Psoas muscle (tissue), 7 donors: ENCODE measurements at regions not wholly inside any gene's neighbourhood (a gene's known extent, or its start where the extent isn't known, plus 50 kb on each side); places are given as distances from the start of the nearest gene placed in this dataset.

ENCODE experiments used
- ATAC-seq, 4 donors: fragments of 200-7000 bp; cut with Tn5 transposase; one replicate each; pipeline ENCODE4 v1.9.1; 2020; ENCODE audit warnings: moderate library complexity in 3 of 4, mild to moderate bottlenecking in 2 of 4
- DNase-seq, 2 donors: peaks; one replicate each; pipeline ENCODE4 v3.0.0-alpha.2; 2020
- H3K27ac ChIP-seq: fragments of 200-600 bp; one replicate; pipeline ENCODE4 v1.8.0; 2022
- H3K27me3 ChIP-seq, 3 donors: fragments of 200-600 bp in 1 of 3; one replicate each; pipeline versions ENCODE4 v1.6.1 to v1.8.0; 2013 to 2022; ENCODE audit warnings: low read length in 2 of 3, mild to moderate bottlenecking in 2 of 3, moderate library complexity in 1 of 3; ENCODE audit not compliant: insufficient read depth in 3 of 3
- H3K36me3 ChIP-seq, 2 donors: fragments of 200-600 bp in 1 of 2; one replicate each; pipeline versions ENCODE4 v1.6.1 to v1.8.0; 2013 to 2022; ENCODE audit warnings: low read depth in 1 of 2, mild to moderate bottlenecking in 1 of 2, moderate library complexity in 1 of 2; ENCODE audit not compliant: insufficient read depth in 1 of 2
- H3K4me1 ChIP-seq: fragments of 200-600 bp; one replicate; pipeline ENCODE4 v1.8.0; 2022
- H3K4me3 ChIP-seq: fragments of 200-600 bp; one replicate; pipeline ENCODE4 v1.8.0; 2022; ENCODE audit warnings: mild to moderate bottlenecking
- H3K9me3 ChIP-seq: fragments of 200-600 bp; one replicate; pipeline ENCODE4 v1.8.0; 2022
- CTCF ChIP-seq: fragments of 200-600 bp; IDR thresholded peaks from one replicate; pipeline ENCODE4 v1.8.0; 2022; ENCODE audit warnings: antibody characterized with exemption
- WGBS, 3 donors: extraction: QIAGEN DNeasy Blood & Tissue Kit; methylation state at CpG; one replicate each; pipeline versions ENCODE4 v1.1.6 to v1.1.7; 2013; 5-methylcytosine and 5-hydroxymethylcytosine counted together
- intact Hi-C, 2 donors: fragments of 100-400 bp; cut with DNase I; formaldehyde crosslinking; loops; one replicate each; pipeline versions ENCODE4 v1.11.0 to v1.14.2; 2022
- donor health status: healthy with polysubstance abuse.
- donor health status: DM: no; HTN: no; CAD: no; lungs with moderate emphysema.
- donor health status: Bipolar disorder and iron deficiency.
- donor health status: healthy.
- donor health status: DM: yes; HTN: yes; CAD: no.
- donor health status: DM: no; HTN: no; CAD: no.
- donor health status: DM: yes; HTN: yes; CAD: no.

- no peaks in the 10 kb centered on the region for H3K27me3 ChIP-seq
- H3K4me1 ChIP-seq = no peaks in the 10 kb centered on the region
- TF ChIP-seq CTCF = no peak
- H3K36me3 ChIP-seq = no peaks in the 10 kb centered on the region
- WGBS, 3 donors = 79 to 85% (median 82%) methylated on average over 2 of the region's 2 CpGs
- no peaks in the 10 kb centered on the region for H3K9me3 ChIP-seq
- intact Hi-C loops = no loop called here
- ATAC-seq (no peak), DNase-seq (no peak)
- no peak overlapping the region for H3K4me3 ChIP-seq
- H3K27ac ChIP-seq = no peak overlapping the region
Measured at GRCh38 chr5:152306386-152306785, 98.7 kb downstream of the NMUR2 start.

- no peaks in the 10 kb centered on the region for H3K36me3 ChIP-seq
- no peak for DNase-seq
Measured at GRCh38 chr5:152305525-152305924, 99.6 kb downstream of the NMUR2 start.

GRCh38 chr5:152303841-152304240 lies 101.2 kb downstream of the NMUR2 start:
- intact Hi-C loops = no loop called here
- TF ChIP-seq CTCF = no peak
- DNase-seq = no peak
- ATAC-seq = no peak
- Histone ChIP-seq H3K36me3 (no peaks in the 10 kb centered on the region), H3K4me3 (no peak overlapping the region), H3K9me3 (no peaks in the 10 kb centered on the region), H3K27ac (no peak overlapping the region), H3K27me3 (no peaks in the 10 kb centered on the region), H3K4me1 (no peaks in the 10 kb centered on the region)

More at GRCh38 chr5:152305525-152305924, 99.6 kb downstream of the NMUR2 start:
- Histone ChIP-seq H3K4me3 (no peak overlapping the region), H3K9me3 (no peaks in the 10 kb centered on the region), H3K27me3 (no peaks in the 10 kb centered on the region), H3K27ac (no peak overlapping the region), H3K4me1 (no peaks in the 10 kb centered on the region)
- intact Hi-C loops = no loop called here
- ATAC-seq = no peak
- TF ChIP-seq CTCF = no peak
- WGBS, 3 donors = 73 to 94% (median 81%) methylated on average over 3 of the region's 3 CpGs

- intact Hi-C loops = no loop called here
Measured at GRCh38 chr5:152297866-152298265, 107.2 kb downstream of the NMUR2 start.

More at GRCh38 chr5:152297866-152298265, 107.2 kb downstream of the NMUR2 start:
- Histone ChIP-seq H3K4me1 (no peaks in the 10 kb centered on the region), H3K4me3 (no peak overlapping the region), H3K27me3 (no peaks in the 10 kb centered on the region), H3K36me3 (no peaks in the 10 kb centered on the region), H3K27ac (no peak overlapping the region), H3K9me3 (no peaks in the 10 kb centered on the region)
- ATAC-seq = no peak
- no peak for DNase-seq
- TF ChIP-seq CTCF = no peak
